ENCODE measurements at regions not wholly inside any gene's neighbourhood (a gene's known extent, or its start where the extent isn't known, plus 50 kb on each side); places are given as distances from the start of the nearest gene placed in this dataset.

DNA sequence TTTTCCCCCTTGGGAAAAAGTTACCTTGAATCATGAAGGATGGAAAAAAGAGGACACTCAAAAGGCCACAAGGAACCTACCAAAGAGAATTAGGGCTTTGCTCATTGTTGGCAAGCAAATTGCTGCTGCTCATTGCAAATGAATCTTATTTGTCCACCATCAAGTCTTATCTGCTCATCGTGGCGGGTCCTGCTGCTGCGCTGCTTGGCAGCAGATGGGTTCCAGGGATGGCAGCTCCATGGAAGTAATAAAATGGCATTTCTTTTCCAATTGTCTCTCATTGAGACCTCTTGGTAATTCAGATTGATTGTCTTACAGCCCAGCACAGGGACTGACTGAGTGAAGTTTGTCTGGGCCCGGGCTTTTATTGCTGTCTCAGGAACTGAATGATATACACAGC lies 118.7 kb downstream of the MRM1 start:
- Mint-ChIP-seq H3K4me1 (ENCODE audit: low read depth, unreplicated experiment) (peaks cover 9% of the 10 kb centered on the region), H3K27ac (ENCODE audit: unreplicated experiment) (no peak overlapping the region), H3K9me3 (ENCODE audit: unreplicated experiment) (no peaks in the 10 kb centered on the region), H3K27me3 (ENCODE audit: unreplicated experiment) (peaks cover 2% of the 10 kb centered on the region), H3K4me3 (ENCODE audit: unreplicated experiment) (no peak overlapping the region), H3K36me3 (ENCODE audit: unreplicated experiment) (peaks cover 4% of the 10 kb centered on the region)
- no peak for DNase-seq
- TF ChIP-seq, protein P1, sequence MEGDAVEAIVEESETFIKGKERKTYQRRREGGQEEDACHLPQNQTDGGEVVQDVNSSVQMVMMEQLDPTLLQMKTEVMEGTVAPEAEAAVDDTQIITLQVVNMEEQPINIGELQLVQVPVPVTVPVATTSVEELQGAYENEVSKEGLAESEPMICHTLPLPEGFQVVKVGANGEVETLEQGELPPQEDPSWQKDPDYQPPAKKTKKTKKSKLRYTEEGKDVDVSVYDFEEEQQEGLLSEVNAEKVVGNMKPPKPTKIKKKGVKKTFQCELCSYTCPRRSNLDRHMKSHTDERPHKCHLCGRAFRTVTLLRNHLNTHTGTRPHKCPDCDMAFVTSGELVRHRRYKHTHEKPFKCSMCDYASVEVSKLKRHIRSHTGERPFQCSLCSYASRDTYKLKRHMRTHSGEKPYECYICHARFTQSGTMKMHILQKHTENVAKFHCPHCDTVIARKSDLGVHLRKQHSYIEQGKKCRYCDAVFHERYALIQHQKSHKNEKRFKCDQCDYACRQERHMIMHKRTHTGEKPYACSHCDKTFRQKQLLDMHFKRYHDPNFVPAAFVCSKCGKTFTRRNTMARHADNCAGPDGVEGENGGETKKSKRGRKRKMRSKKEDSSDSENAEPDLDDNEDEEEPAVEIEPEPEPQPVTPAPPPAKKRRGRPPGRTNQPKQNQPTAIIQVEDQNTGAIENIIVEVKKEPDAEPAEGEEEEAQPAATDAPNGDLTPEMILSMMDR (IDR thresholded peaks at IDR 0.05; ENCODE audit: partially characterized antibody, unreplicated experiment), result no peak

DNA sequence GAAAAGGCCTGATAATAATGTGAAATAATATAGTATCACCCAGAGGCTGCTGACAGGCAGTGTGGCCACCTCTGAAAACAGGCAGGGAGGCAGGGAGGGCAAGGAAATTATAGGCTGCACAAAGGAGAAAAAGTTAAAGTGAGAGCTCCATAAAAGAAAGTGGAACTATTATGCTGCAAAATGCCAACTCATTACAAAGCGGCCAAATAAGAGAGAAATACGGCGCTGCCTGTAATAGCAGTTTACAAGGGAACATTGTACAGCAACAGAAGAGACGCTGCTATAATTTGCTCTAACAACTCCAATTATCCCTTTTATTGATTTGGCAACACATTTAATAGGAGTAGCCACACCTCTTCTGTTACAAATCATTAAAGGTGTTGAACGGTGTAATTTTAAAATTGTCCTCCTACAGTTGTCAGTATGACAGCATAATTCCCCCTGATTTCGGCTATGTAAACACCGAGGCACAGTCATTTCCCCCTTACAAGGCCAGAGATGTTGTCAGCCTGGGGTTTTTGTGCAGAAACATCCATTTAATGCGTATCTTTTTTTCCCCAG lies 120.3 kb downstream of the MRM1 start:
- H3K27ac Mint-ChIP-seq (ENCODE audit: unreplicated experiment), result peak overlapping the region; percentile 62
- H3K36me3 Mint-ChIP-seq (ENCODE audit: unreplicated experiment), result peaks cover 4% of the 10 kb centered on the region
- peak overlapping the region; percentile 60 for H3K4me3 Mint-ChIP-seq (ENCODE audit: unreplicated experiment)
- H3K27me3 Mint-ChIP-seq (ENCODE audit: unreplicated experiment), result peaks cover 6% of the 10 kb centered on the region
- H3K9me3 Mint-ChIP-seq (ENCODE audit: unreplicated experiment), result no peaks in the 10 kb centered on the region
- TF ChIP-seq, protein P1 (IDR thresholded peaks at IDR 0.05; ENCODE audit: partially characterized antibody, unreplicated experiment), result no peak
- H3K4me1 Mint-ChIP-seq (ENCODE audit: low read depth, unreplicated experiment), result peaks cover 9% of the 10 kb centered on the region
- DNase-seq, result no peak

DNA sequence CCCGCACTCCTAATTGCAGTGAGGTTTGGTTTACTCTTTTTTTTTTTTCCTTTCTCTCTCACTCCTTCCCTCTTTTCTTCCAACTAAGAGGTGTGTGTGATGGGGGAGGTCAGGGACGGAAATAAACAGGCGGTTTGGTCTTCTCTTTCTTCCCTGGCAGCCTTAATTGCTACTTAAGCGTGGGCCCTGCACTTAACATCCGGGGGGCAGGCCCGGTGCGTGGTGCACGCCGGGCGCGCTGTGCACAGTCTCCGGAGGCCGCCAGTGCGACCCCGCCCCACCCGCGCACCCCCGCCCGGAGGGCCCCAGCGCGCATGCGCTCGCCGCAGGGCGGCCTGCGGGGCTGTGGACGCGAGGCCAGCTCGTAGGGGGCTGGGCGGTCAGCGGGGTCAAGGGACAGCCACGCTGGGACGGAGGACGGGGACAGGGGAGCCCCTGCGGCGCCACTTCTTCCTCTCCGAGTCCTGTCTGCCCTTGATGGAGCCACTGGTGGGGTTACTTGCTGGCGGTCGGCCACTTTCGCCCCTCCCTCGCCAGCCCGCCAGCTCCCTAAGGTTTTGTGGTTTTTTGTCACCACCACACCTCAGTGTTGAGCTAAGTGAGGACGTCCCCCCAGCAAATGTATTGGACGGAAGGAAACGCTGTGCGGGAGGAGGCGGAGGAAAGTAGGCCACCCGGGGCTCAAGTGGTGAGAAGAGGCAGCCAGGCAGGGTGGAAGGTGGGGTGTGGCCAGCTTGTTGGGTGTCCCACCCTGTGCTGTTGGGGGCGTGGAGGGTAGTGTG lies 120.9 kb downstream of the MRM1 start:
- peaks cover 4% of the 10 kb centered on the region for H3K36me3 Mint-ChIP-seq (ENCODE audit: unreplicated experiment)
- peak; percentile 83 for DNase-seq
- H3K4me1 Mint-ChIP-seq (ENCODE audit: low read depth, unreplicated experiment), result peaks cover 9% of the 10 kb centered on the region
- no peaks in the 10 kb centered on the region for H3K9me3 Mint-ChIP-seq (ENCODE audit: unreplicated experiment)
- H3K27me3 Mint-ChIP-seq (ENCODE audit: unreplicated experiment), result peaks cover 7% of the 10 kb centered on the region
- H3K4me3 Mint-ChIP-seq (ENCODE audit: unreplicated experiment), result peak overlapping the region; percentile 76
- H3K27ac Mint-ChIP-seq (ENCODE audit: unreplicated experiment), result peak overlapping the region; percentile 62
- TF ChIP-seq, protein P1 (IDR thresholded peaks at IDR 0.05; ENCODE audit: partially characterized antibody, unreplicated experiment), result no peak

DNA sequence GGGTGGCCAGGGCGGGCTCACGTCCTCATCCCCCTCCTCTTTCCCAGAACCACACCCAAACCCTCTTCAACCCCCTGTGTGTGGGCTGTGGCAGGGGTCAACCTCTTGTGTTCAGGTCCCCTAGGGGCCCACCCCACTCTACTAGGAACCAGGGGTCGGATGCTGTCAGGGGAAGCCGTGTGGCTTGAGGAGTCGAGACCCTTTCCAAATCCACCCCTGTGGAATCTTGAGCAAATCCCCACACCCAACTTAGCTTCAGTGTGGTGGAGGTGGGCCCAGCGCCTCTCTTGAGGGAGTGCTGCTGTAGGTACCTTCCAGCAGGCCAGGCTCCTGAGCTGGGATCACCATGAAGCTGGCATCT lies 121.5 kb downstream of the MRM1 start:
- DNase-seq, result no peak
- Mint-ChIP-seq H3K4me3 (ENCODE audit: unreplicated experiment) (no peak overlapping the region), H3K27me3 (ENCODE audit: unreplicated experiment) (peaks cover 7% of the 10 kb centered on the region), H3K27ac (ENCODE audit: unreplicated experiment) (no peak overlapping the region), H3K36me3 (ENCODE audit: unreplicated experiment) (peaks cover 4% of the 10 kb centered on the region), H3K4me1 (ENCODE audit: low read depth, unreplicated experiment) (peaks cover 11% of the 10 kb centered on the region), H3K9me3 (ENCODE audit: unreplicated experiment) (no peaks in the 10 kb centered on the region)
- TF ChIP-seq, protein P1 (IDR thresholded peaks at IDR 0.05; ENCODE audit: partially characterized antibody, unreplicated experiment), result no peak

DNA sequence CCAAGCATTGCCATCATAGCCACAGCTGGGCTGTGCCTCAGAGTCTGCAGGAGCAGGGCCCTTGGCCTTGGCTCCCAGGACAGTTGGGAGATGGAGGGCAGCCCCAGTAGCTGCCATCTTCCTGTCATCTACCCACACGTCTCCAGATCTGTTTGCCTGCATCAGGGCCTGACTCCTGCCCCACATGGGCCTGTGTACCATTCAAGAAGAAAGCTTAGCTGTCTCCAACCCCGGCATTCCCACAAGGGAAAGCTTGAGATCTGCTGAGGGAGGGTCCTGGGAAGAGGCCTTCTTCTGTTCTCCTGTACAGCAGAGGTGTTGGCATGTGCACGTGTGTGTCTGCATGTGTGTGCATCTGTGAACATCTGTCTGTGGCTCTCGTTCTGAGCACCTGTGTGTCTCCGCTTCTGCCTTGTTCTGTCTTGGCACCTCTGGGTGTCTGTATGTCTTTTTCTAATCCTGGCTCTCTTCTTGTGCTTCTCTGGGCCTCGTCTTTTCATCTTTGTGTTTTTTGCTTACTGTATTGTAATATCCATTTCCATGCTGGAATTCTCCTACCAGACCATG lies 122.2 kb downstream of the MRM1 start:
- Mint-ChIP-seq H3K27me3 (ENCODE audit: unreplicated experiment) (peaks cover 7% of the 10 kb centered on the region), H3K4me1 (ENCODE audit: low read depth, unreplicated experiment) (peaks cover 16% of the 10 kb centered on the region), H3K36me3 (ENCODE audit: unreplicated experiment) (peaks cover 4% of the 10 kb centered on the region), H3K4me3 (ENCODE audit: unreplicated experiment) (peak overlapping the region; percentile 18), H3K9me3 (ENCODE audit: unreplicated experiment) (no peaks in the 10 kb centered on the region), H3K27ac (ENCODE audit: unreplicated experiment) (peak overlapping the region; percentile 2)
- no peak for DNase-seq
- TF ChIP-seq, protein P1 (IDR thresholded peaks at IDR 0.05; ENCODE audit: partially characterized antibody, unreplicated experiment), result no peak

Data from glutamatergic neuron (in vitro differentiated cells).